Panc1 (cell line): ENCODE measurements at regions not wholly inside any gene's neighbourhood (a gene's known extent, or its start where the extent isn't known, plus 50 kb on each side); places are given as distances from the start of the nearest gene placed in this dataset.

Source experiments
- ATAC-seq: fragments of 200-7000 bp; cut with Tn5 transposase; 2 replicates; pipeline ENCODE4 v1.9.1; 2020; ENCODE audit warnings: mild to moderate bottlenecking, moderate library complexity
- BruUV-seq: library from RNA; stranded (reverse); fragments of 400-500 nt; replicated peaks from 2 replicates; lab custom pipeline; 2021; lab: Mats Ljungman, UMichigan
- CTCF ChIA-PET: fragments of 300-600 bp; sonication (Branson Sonifier 250); formaldehyde crosslinking; loops from one replicate; lab custom pipeline; 2022; ENCODE audit warnings: antibody characterized with exemption; lab: Charles Lee
- POLR2A ChIA-PET: fragments of 300-600 bp; sonication (Branson Sonifier 250); formaldehyde crosslinking; loops from one replicate; lab custom pipeline; 2022; ENCODE audit warnings: antibody characterized with exemption; lab: Charles Lee
- DNase-seq: peaks from one replicate; pipeline ENCODE4 v3.0.0-alpha.2; 2010; ENCODE audit warnings: low read depth, low spot score
- H3K27ac ChIP-seq: 2 replicates; pipeline ENCODE4 v1.5.1; 2011; ENCODE audit warnings: mild to moderate bottlenecking, low read length, inconsistent platforms
- H3K27me3 ChIP-seq: fragments of 200-500 bp; sonication (Bioruptor generic); 2 replicates; pipeline ENCODE4 v1.6.0; 2014; ENCODE audit warnings: low read length, inconsistent platforms; ENCODE audit not compliant: control insufficient read depth, insufficient read depth
- H3K36me3 ChIP-seq: fragments of 200-500 bp; sonication (Bioruptor generic); 2 replicates; pipeline ENCODE4 v1.5.1; 2014; ENCODE audit warnings: inconsistent platforms, mild to moderate bottlenecking, low read length, moderate library complexity; ENCODE audit not compliant: control insufficient read depth, insufficient read depth
- H3K4me1 ChIP-seq: 2 replicates; pipeline ENCODE4 v1.5.1; 2011; ENCODE audit warnings: inconsistent platforms, mild to moderate bottlenecking, low read length, moderate library complexity; ENCODE audit not compliant: control insufficient read depth, insufficient read depth
- H3K4me3 ChIP-seq, 2 experiments: 2 replicates each; pipeline ENCODE4 v1.5.1; 2011 to 2012; ENCODE audit warnings: low read depth in 2 of 2, low read length in 2 of 2, mild to moderate bottlenecking in 2 of 2, inconsistent platforms in 1 of 2, moderate library complexity in 1 of 2
- H3K9me3 ChIP-seq: fragments of 200-500 bp; sonication (Bioruptor generic); 2 replicates; pipeline ENCODE4 v1.5.1; 2014; ENCODE audit warnings: low read depth, mild to moderate bottlenecking, inconsistent platforms, low read length, moderate library complexity; ENCODE audit not compliant: control insufficient read depth, insufficient read depth
- POLR2AphosphoS5 ChIP-seq: IDR thresholded peaks from 2 replicates; pipeline ENCODE4 v1.6.1; 2012; ENCODE audit warnings: mild to moderate bottlenecking, low read depth, low read length, moderate library complexity
- REST ChIP-seq, 2 experiments: IDR thresholded peaks; 2 replicates each; pipeline ENCODE4 v1.6.1; 2011 to 2012; ENCODE audit warnings: low read depth in 2 of 2, control low read depth in 1 of 2, low read length in 1 of 2, mild to moderate bottlenecking in 1 of 2, moderate library complexity in 1 of 2; ENCODE audit not compliant: insufficient read depth in 1 of 2
- SIN3A ChIP-seq: IDR thresholded peaks from 2 replicates; pipeline ENCODE4 v1.6.1; 2012; ENCODE audit warnings: low read depth, mild to moderate bottlenecking, low read length, moderate library complexity, borderline replicate concordance; ENCODE audit not compliant: insufficient read depth
- TCF7L2 ChIP-seq: IDR thresholded peaks from 2 replicates; pipeline ENCODE4 v1.6.1; 2011; ENCODE audit warnings: mild to moderate bottlenecking, low read depth, low read length, inconsistent platforms
- in situ Hi-C: cut with HindIII; loops from 2 replicates; pipeline ENCODE4 v1.10.0; 2016; ENCODE audit warnings: low sequenced_read_pairs, low pct_unique_long_range_greater_than_20kb
- intact Hi-C: fragments of 100-400 bp; cut with micrococcal nuclease; formaldehyde crosslinking; loops from one replicate; pipeline ENCODE4 v1.10.0; 2022; ENCODE audit not compliant: unreplicated experiment
- TF ChIP-seq, protein P1 (sequence below): fragments of 450-650 bp; IDR thresholded peaks from 2 replicates; pipeline ENCODE4 v1.5.1; 2017; ENCODE audit warnings: mild to moderate bottlenecking

DNA sequence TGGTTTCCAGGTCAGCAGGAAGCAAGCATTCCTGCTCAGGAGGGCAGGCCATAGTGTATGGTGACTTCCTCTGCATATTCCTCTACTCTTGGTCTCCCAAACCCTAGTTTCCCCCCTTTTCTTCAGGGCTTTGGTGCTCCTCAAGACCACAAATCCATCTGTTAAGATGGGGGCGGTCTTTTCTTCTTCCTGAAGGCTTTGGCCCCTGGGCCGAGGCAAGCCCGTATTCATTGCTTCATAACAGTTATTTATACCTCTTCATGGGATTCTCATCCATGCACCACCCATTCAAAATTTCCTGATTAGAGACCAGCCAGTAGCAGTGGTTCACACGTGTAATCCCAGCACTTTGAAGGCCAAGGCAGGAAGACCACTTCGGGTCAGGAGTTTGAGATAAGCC is 62.1 kb upstream of the IL12A start:
- DNase-seq (no peak), ATAC-seq (no peak)
- in situ Hi-C loops = no loop called here

GRCh38 chr3:159928071-159928491 is 60.6 kb upstream of the IL12A start:
- Histone ChIP-seq H3K4me1 (no peaks in the 10 kb centered on the region), H3K36me3 (no peaks in the 10 kb centered on the region), H3K27ac (no peak overlapping the region), H3K9me3 (no peaks in the 10 kb centered on the region), H3K4me3 (no peak overlapping the region), H3K27me3 (no peaks in the 10 kb centered on the region)
- ATAC-seq (no peak), DNase-seq (no peak)
- no peak for TF ChIP-seq SIN3A
- TF ChIP-seq, protein P1, sequence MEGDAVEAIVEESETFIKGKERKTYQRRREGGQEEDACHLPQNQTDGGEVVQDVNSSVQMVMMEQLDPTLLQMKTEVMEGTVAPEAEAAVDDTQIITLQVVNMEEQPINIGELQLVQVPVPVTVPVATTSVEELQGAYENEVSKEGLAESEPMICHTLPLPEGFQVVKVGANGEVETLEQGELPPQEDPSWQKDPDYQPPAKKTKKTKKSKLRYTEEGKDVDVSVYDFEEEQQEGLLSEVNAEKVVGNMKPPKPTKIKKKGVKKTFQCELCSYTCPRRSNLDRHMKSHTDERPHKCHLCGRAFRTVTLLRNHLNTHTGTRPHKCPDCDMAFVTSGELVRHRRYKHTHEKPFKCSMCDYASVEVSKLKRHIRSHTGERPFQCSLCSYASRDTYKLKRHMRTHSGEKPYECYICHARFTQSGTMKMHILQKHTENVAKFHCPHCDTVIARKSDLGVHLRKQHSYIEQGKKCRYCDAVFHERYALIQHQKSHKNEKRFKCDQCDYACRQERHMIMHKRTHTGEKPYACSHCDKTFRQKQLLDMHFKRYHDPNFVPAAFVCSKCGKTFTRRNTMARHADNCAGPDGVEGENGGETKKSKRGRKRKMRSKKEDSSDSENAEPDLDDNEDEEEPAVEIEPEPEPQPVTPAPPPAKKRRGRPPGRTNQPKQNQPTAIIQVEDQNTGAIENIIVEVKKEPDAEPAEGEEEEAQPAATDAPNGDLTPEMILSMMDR = no peak
- no peak for TF ChIP-seq REST (IDR thresholded peaks at IDR 0.05; ENCODE audit: insufficient read depth in 1 of 2, low read depth in 2 of 2, low read length in 1 of 2)
- TF ChIP-seq POLR2AphosphoS5 = no peak
- TF ChIP-seq TCF7L2 = no peak
- intact Hi-C loops = no loop called here
- in situ Hi-C loops = no loop called here
- ChIA-PET POLR2A (no interaction called here), CTCF (no interaction called here)
- BruUV-seq = no TSS peak

More for the DNA sequence above, 62.1 kb upstream of the IL12A start:
- H3K4me3 ChIP-seq = no peak overlapping the region
- no peaks in the 10 kb centered on the region for H3K27me3 ChIP-seq
- H3K27ac ChIP-seq = no peak overlapping the region
- H3K36me3 ChIP-seq = no peaks in the 10 kb centered on the region
- intact Hi-C loops = no loop called here
- ChIA-PET POLR2A (no interaction called here), CTCF (no interaction called here)
- no TSS peak for BruUV-seq
- H3K4me1 ChIP-seq = no peaks in the 10 kb centered on the region
- TF ChIP-seq, protein P1 = no peak
- TF ChIP-seq POLR2AphosphoS5 (no peak), SIN3A (no peak), REST (IDR thresholded peaks at IDR 0.05; ENCODE audit: insufficient read depth in 1 of 2, low read depth in 2 of 2, low read length in 1 of 2) (no peak), TCF7L2 (no peak)
- H3K9me3 ChIP-seq = no peaks in the 10 kb centered on the region
